Astrocyte (in vitro differentiated cells and primary cell): ENCODE measurements at regions not wholly inside any gene's neighbourhood (a gene's known extent, or its start where the extent isn't known, plus 50 kb on each side); places are given as distances from the start of the nearest gene placed in this dataset.

Experiments
- DNase-seq: peaks from one replicate; pipeline ENCODE4 v3.0.0-alpha.2; 2010; ENCODE audit warnings: low read depth
- FAIRE-seq: peaks from 2 replicates; lab custom pipeline; 2011; peaks lifted over from hg19 to GRCh38; lab: Jason Lieb, UNC
- H2AFZ ChIP-seq: 2 replicates; pipeline ENCODE4 v1.6.0; 2012; ENCODE audit warnings: low read depth, low read length, inconsistent platforms
- H3K27ac ChIP-seq: 2 replicates; pipeline ENCODE4 v1.5.1; 2011; ENCODE audit warnings: low read depth, low read length, inconsistent platforms
- H3K27me3 ChIP-seq: 2 replicates; pipeline ENCODE4 v1.6.0; 2011; ENCODE audit warnings: low read length, inconsistent platforms; ENCODE audit not compliant: insufficient read depth
- H3K36me3 ChIP-seq: 2 replicates; pipeline ENCODE4 v1.5.1; 2011; ENCODE audit warnings: low read length, inconsistent platforms; ENCODE audit not compliant: insufficient read depth
- H3K4me1 ChIP-seq: 2 replicates; pipeline ENCODE4 v1.5.1; 2011; ENCODE audit warnings: low read length, inconsistent platforms; ENCODE audit not compliant: insufficient read depth
- H3K4me2 ChIP-seq: 2 replicates; pipeline ENCODE4 v1.6.0; 2012; ENCODE audit warnings: low read length, inconsistent platforms
- H3K4me3 ChIP-seq: 2 replicates; pipeline ENCODE4 v1.5.1; 2011; ENCODE audit warnings: low read depth, mild to moderate bottlenecking, low read length, inconsistent platforms; ENCODE audit not compliant: insufficient read depth
- H3K79me2 ChIP-seq: 2 replicates; pipeline ENCODE4 v1.6.0; 2012; ENCODE audit warnings: mild to moderate bottlenecking, low read length, inconsistent platforms; ENCODE audit not compliant: insufficient read depth
- H3K9ac ChIP-seq: 2 replicates; pipeline ENCODE4 v1.6.0; 2012; ENCODE audit warnings: mild to moderate bottlenecking, low read length, inconsistent platforms
- H3K9me3 ChIP-seq: 2 replicates; pipeline ENCODE4 v1.5.1; 2012; ENCODE audit warnings: low read depth, mild to moderate bottlenecking, low read length, inconsistent platforms; ENCODE audit not compliant: insufficient read depth
- H4K20me1 ChIP-seq: 2 replicates; pipeline ENCODE4 v1.6.0; 2012; ENCODE audit warnings: low read length, inconsistent platforms; ENCODE audit not compliant: insufficient read depth
- H3K27ac Mint-ChIP-seq: one replicate; pipeline ENCODE4 v1.8.0; 2021; ENCODE audit warnings: mild to moderate bottlenecking, mixed read lengths; ENCODE audit not compliant: unreplicated experiment
- H3K27me3 Mint-ChIP-seq: one replicate; pipeline ENCODE4 v1.8.0; 2021; ENCODE audit warnings: low read depth, mixed read lengths; ENCODE audit not compliant: unreplicated experiment
- H3K36me3 Mint-ChIP-seq: one replicate; pipeline ENCODE4 v1.8.0; 2021; ENCODE audit warnings: low read depth, mixed read lengths; ENCODE audit not compliant: unreplicated experiment
- H3K4me1 Mint-ChIP-seq: one replicate; pipeline ENCODE4 v1.8.0; 2021; ENCODE audit warnings: low read depth, mixed read lengths; ENCODE audit not compliant: unreplicated experiment
- H3K4me3 Mint-ChIP-seq: one replicate; pipeline ENCODE4 v1.8.0; 2021; ENCODE audit warnings: mild to moderate bottlenecking, moderate library complexity, mixed read lengths; ENCODE audit not compliant: unreplicated experiment
- H3K9me3 Mint-ChIP-seq: one replicate; pipeline ENCODE4 v1.8.0; 2021; ENCODE audit warnings: mild to moderate bottlenecking, mixed read lengths; ENCODE audit not compliant: unreplicated experiment
- EZH2 ChIP-seq: IDR thresholded peaks from 2 replicates; pipeline ENCODE4 v1.6.1; 2012; ENCODE audit warnings: mild to moderate bottlenecking, low read length, inconsistent platforms; ENCODE audit not compliant: insufficient read depth
- TF ChIP-seq, protein P1 (sequence below): IDR thresholded peaks from 2 replicates; pipeline ENCODE4 v1.5.1; 2011; ENCODE audit warnings: low read depth, mild to moderate bottlenecking, inconsistent platforms, low read length, moderate library complexity; ENCODE audit not compliant: insufficient read depth

DNA sequence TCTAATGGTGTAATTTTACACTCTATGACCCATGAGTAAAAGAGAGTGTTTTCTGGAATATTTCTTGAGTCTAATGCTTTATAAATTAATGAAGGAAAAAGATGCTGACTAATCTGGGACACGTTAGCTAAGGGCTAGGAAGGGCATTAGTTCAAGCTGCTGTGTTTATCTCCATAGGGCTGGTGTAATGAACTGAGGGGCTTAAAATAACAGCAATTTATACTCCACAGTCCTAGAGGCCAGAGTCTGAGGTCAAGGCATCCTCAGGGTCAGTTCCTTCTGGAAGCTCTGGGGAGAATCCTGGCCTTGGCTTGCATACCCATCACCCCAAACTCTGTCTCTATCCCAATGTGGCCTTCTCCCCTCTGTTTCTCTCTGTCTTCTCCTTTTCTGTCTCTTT, 105.2 kb upstream of the PFKP start:
- Histone ChIP-seq H3K79me2 (no peaks in the 10 kb centered on the region), H3K9ac (no peak overlapping the region), H3K4me1 (no peaks in the 10 kb centered on the region), H3K27me3 (no peaks in the 10 kb centered on the region), H2AFZ (no peak overlapping the region), H3K4me3 (no peak overlapping the region), H3K9me3 (no peaks in the 10 kb centered on the region), H3K27ac (no peak overlapping the region), H3K4me2 (no peak overlapping the region), H3K36me3 (no peaks in the 10 kb centered on the region), H4K20me1 (no peaks in the 10 kb centered on the region)
- no peak overlapping the region for H3K4me3 Mint-ChIP-seq
- peaks cover 14% of the 10 kb centered on the region for H3K9me3 Mint-ChIP-seq
- TF ChIP-seq, protein P1, sequence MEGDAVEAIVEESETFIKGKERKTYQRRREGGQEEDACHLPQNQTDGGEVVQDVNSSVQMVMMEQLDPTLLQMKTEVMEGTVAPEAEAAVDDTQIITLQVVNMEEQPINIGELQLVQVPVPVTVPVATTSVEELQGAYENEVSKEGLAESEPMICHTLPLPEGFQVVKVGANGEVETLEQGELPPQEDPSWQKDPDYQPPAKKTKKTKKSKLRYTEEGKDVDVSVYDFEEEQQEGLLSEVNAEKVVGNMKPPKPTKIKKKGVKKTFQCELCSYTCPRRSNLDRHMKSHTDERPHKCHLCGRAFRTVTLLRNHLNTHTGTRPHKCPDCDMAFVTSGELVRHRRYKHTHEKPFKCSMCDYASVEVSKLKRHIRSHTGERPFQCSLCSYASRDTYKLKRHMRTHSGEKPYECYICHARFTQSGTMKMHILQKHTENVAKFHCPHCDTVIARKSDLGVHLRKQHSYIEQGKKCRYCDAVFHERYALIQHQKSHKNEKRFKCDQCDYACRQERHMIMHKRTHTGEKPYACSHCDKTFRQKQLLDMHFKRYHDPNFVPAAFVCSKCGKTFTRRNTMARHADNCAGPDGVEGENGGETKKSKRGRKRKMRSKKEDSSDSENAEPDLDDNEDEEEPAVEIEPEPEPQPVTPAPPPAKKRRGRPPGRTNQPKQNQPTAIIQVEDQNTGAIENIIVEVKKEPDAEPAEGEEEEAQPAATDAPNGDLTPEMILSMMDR = no peak
- TF ChIP-seq EZH2 = no peak
- no peak for DNase-seq
- H3K4me1 Mint-ChIP-seq = no peaks in the 10 kb centered on the region
- no peak overlapping the region for H3K27ac Mint-ChIP-seq
- H3K36me3 Mint-ChIP-seq = peaks cover 5% of the 10 kb centered on the region
- FAIRE-seq = no peak
- no peaks in the 10 kb centered on the region for H3K27me3 Mint-ChIP-seq

DNA sequence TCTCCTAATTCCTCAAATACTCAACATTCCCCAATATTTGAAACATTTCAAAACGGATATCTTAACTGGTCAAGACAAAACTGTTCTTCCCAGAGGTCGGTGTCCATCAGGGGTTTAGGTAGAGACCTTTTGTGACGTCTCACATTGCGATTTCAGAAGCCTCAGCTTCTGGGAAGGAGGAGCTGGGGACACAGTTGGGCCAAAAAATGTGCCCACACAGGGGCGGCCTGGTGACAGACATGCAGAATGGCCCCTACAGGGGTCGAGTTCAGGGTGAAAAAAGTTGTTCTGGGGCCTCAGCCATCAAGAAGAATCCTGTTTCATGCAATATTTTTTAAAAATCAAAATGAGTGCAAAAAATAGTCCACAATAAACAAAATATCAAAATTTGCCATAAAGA, 108.7 kb upstream of the PFKP start:
- Histone ChIP-seq H3K4me2 (no peak overlapping the region), H3K27me3 (no peaks in the 10 kb centered on the region), H3K4me1 (no peaks in the 10 kb centered on the region), H3K27ac (no peak overlapping the region), H3K79me2 (no peaks in the 10 kb centered on the region), H3K9me3 (no peaks in the 10 kb centered on the region), H2AFZ (no peak overlapping the region), H3K4me3 (no peak overlapping the region), H3K36me3 (no peaks in the 10 kb centered on the region), H3K9ac (no peak overlapping the region), H4K20me1 (no peaks in the 10 kb centered on the region)
- Mint-ChIP-seq H3K9me3 (peaks cover 20% of the 10 kb centered on the region), H3K4me3 (no peak overlapping the region), H3K4me1 (peaks cover 3% of the 10 kb centered on the region), H3K27ac (no peak overlapping the region), H3K27me3 (peaks cover 9% of the 10 kb centered on the region), H3K36me3 (peaks cover 5% of the 10 kb centered on the region)
- TF ChIP-seq EZH2 = no peak
- TF ChIP-seq, protein P1 = no peak
- DNase-seq = no peak
- no peak for FAIRE-seq

DNA sequence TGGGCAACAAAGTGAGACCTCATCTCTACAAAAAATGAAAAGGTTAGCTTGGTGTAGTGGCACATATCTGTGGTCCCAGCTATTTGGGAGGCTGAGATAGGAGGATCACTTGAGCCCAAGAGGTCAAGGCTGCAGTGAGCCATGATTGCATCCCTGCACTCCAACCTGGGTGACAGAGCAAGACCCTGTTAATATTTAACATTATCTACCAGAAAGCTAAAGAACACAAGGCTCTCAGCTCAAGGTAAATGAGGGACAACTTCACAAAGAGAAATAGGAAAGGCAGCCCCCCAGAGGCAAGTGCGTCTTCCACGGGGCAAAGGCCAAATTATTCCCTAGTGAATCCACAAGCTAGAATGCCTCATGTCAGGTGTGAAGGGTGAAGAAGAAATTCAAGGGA, 109.6 kb upstream of the PFKP start:
- FAIRE-seq (no peak), DNase-seq (no peak)
- Histone ChIP-seq H3K4me2 (no peak overlapping the region), H4K20me1 (no peaks in the 10 kb centered on the region), H3K27me3 (no peaks in the 10 kb centered on the region), H3K79me2 (no peaks in the 10 kb centered on the region), H3K4me1 (no peaks in the 10 kb centered on the region), H3K4me3 (no peak overlapping the region), H3K9ac (no peak overlapping the region), H3K9me3 (no peaks in the 10 kb centered on the region), H3K36me3 (no peaks in the 10 kb centered on the region), H2AFZ (no peak overlapping the region), H3K27ac (no peak overlapping the region)
- no peak overlapping the region for H3K27ac Mint-ChIP-seq
- peaks cover 15% of the 10 kb centered on the region for H3K27me3 Mint-ChIP-seq
- TF ChIP-seq, protein P1 = no peak
- TF ChIP-seq EZH2 = no peak
- H3K36me3 Mint-ChIP-seq = peaks cover 5% of the 10 kb centered on the region
- H3K4me3 Mint-ChIP-seq = no peak overlapping the region
- peaks cover 3% of the 10 kb centered on the region for H3K4me1 Mint-ChIP-seq
- H3K9me3 Mint-ChIP-seq = peaks cover 20% of the 10 kb centered on the region
